ENCODE measurements at regions not wholly inside any gene's neighbourhood (a gene's known extent, or its start where the extent isn't known, plus 50 kb on each side); places are given as distances from the start of the nearest gene placed in this dataset.

DNA sequence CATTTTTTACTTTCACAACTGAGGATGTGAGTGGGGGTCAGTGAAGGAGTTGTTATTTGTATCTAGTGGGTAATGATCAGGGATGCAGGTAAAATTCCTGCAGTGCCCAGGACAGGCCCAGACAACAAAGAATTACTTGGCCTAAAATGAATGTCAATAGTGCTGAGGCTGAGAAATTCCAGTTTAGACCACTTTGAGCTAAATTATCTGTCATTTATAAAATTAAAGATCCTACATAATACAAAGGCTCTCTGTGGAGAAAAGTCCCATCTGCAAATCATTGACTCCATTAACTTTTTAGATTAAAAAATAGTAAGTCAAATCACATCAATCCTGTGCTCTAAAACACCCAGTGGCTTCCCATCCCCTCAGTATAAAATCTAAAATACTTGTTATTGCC is 130.7 kb upstream of the COL11A1 start:
- H3K4me3 ChIP-seq = no peak overlapping the region
- H3K36me3 ChIP-seq = no peaks in the 10 kb centered on the region
- no peaks in the 10 kb centered on the region for H3K27me3 ChIP-seq
- no peak for TF ChIP-seq POLR2A (IDR thresholded peaks at IDR 0.05)
- no peaks in the 10 kb centered on the region for H3K4me1 ChIP-seq
- intact Hi-C loops (cut with DNase I; ENCODE audit: low total_unique reads) = no loop called here
- no peak for DNase-seq
- no peaks in the 10 kb centered on the region for H3K9me3 ChIP-seq
- in situ Hi-C loops (cut with MboI; ENCODE audit: low pct_ligation_motif_present in 1 of 4, low pct_unique_long_range_greater_than_20kb in 1 of 4, low sequenced_read_pairs in 3 of 4) = no loop called here
- H3K27ac ChIP-seq = no peak overlapping the region

DNA sequence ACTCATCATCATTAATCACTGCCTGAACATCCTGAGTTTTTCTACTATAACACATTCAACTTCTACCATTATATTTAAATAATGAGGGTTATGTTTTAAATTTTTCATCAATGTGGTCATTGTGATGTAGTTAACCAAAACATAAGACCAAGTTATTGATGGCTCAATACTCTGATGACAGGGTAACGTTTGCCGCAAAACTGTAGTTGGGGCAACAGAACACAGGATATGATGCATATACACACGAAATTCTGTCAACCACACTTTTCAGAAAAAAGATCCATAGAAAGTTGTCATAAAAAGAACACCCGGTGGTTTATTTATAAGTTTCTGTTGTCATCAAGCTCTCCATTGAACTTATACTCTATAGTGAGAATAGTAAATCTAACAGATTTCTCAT is 121.7 kb upstream of the COL11A1 start:
- H3K27ac ChIP-seq = no peak overlapping the region
- TF ChIP-seq POLR2AphosphoS5 (IDR thresholded peaks at IDR 0.05) = no peak
- no peak for TF ChIP-seq EP300 (IDR thresholded peaks at IDR 0.05; ENCODE audit: low read depth)
- TF ChIP-seq, protein P1, sequence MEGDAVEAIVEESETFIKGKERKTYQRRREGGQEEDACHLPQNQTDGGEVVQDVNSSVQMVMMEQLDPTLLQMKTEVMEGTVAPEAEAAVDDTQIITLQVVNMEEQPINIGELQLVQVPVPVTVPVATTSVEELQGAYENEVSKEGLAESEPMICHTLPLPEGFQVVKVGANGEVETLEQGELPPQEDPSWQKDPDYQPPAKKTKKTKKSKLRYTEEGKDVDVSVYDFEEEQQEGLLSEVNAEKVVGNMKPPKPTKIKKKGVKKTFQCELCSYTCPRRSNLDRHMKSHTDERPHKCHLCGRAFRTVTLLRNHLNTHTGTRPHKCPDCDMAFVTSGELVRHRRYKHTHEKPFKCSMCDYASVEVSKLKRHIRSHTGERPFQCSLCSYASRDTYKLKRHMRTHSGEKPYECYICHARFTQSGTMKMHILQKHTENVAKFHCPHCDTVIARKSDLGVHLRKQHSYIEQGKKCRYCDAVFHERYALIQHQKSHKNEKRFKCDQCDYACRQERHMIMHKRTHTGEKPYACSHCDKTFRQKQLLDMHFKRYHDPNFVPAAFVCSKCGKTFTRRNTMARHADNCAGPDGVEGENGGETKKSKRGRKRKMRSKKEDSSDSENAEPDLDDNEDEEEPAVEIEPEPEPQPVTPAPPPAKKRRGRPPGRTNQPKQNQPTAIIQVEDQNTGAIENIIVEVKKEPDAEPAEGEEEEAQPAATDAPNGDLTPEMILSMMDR (IDR thresholded peaks at IDR 0.05) = no peak
- TF ChIP-seq POLR2A (IDR thresholded peaks at IDR 0.05) = no peak
- H3K4me3 ChIP-seq = no peak overlapping the region
- H3K9me3 ChIP-seq = no peaks in the 10 kb centered on the region
- H3K36me3 ChIP-seq = no peaks in the 10 kb centered on the region
- 72 to 74% methylated on average over 4 of the region's 4 CpGs for WGBS, 2 donors (ENCODE audit: low coverage in 1 of 2)
- H3K27me3 ChIP-seq = no peaks in the 10 kb centered on the region
- in situ Hi-C loops (cut with MboI; ENCODE audit: low pct_ligation_motif_present in 1 of 4, low pct_unique_long_range_greater_than_20kb in 1 of 4, low sequenced_read_pairs in 3 of 4) (no loop called here), intact Hi-C loops (cut with DNase I; ENCODE audit: low total_unique reads) (no loop called here)
- no peaks in the 10 kb centered on the region for H3K4me1 ChIP-seq
- DNase-seq = no peak

DNA sequence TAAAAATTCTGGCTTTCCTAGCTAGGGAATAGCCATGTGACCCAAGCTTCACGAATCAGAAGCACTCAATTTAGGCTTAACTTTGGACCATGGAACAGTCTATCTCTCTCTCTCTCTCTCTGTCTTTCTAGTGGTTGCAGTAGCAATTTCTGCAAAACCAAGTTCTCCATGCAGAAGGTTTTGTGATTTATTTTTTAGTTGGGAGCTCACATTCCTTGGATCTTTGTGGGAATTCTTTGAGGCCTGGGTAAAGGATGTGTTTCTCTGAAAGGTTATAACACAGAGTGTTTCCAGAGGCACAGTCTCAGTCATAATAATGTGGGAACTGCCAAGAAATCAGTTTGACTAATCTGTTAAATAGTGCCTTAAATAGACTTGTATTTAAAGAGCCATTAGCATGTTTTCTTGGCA is 112.3 kb upstream of the COL11A1 start:
- H3K27ac ChIP-seq = no peak overlapping the region
- in situ Hi-C loops (cut with MboI; ENCODE audit: low pct_ligation_motif_present in 1 of 4, low pct_unique_long_range_greater_than_20kb in 1 of 4, low sequenced_read_pairs in 3 of 4) = no loop called here
- no peak for DNase-seq
- no peak for TF ChIP-seq POLR2AphosphoS5 (IDR thresholded peaks at IDR 0.05)
- no peak for TF ChIP-seq POLR2A (IDR thresholded peaks at IDR 0.05)
- TF ChIP-seq, protein P1 (IDR thresholded peaks at IDR 0.05) = no peak
- no peak for TF ChIP-seq EP300 (IDR thresholded peaks at IDR 0.05; ENCODE audit: low read depth)
- intact Hi-C loops (cut with DNase I; ENCODE audit: low total_unique reads) = no loop called here
- H3K36me3 ChIP-seq = no peaks in the 10 kb centered on the region
- no peaks in the 10 kb centered on the region for H3K27me3 ChIP-seq
- no peak overlapping the region for H3K4me3 ChIP-seq
- H3K9me3 ChIP-seq = no peaks in the 10 kb centered on the region
- no peaks in the 10 kb centered on the region for H3K4me1 ChIP-seq
- WGBS, 2 donors (ENCODE audit: low coverage in 1 of 2) = 14 to 25% methylated on average over 1 of the region's 1 CpG

DNA sequence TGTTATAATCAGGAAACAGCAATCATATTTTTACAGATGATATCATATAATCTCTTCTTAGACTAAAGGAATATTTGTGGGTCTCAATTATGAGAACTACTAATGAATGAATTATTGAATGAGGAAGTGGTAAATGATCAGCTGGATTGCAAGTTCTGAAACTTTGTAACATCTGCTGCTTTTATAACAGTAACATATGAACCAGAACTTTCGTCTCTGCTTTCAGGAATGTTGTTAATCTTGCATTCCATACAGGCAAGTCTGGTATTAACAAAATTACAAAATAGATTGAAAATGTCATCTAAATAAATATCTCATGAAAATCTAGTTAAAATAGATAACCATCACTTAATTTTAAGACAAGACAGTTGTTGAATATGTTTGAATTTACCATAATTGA is 110.5 kb upstream of the COL11A1 start:
- no peaks in the 10 kb centered on the region for H3K36me3 ChIP-seq
- no peaks in the 10 kb centered on the region for H3K9me3 ChIP-seq
- intact Hi-C loops (cut with DNase I; ENCODE audit: low total_unique reads) = no loop called here
- H3K4me3 ChIP-seq = no peak overlapping the region
- in situ Hi-C loops (cut with MboI; ENCODE audit: low pct_ligation_motif_present in 1 of 4, low pct_unique_long_range_greater_than_20kb in 1 of 4, low sequenced_read_pairs in 3 of 4) = no loop called here
- H3K4me1 ChIP-seq = no peaks in the 10 kb centered on the region
- TF ChIP-seq POLR2AphosphoS5 (IDR thresholded peaks at IDR 0.05) (no peak), EP300 (IDR thresholded peaks at IDR 0.05; ENCODE audit: low read depth) (no peak), POLR2A (IDR thresholded peaks at IDR 0.05) (no peak)
- TF ChIP-seq, protein P1 (IDR thresholded peaks at IDR 0.05) = no peak
- no peak overlapping the region for H3K27ac ChIP-seq
- no peak for DNase-seq
- WGBS, 2 donors (ENCODE audit: low coverage in 1 of 2) = 32 to 50% methylated on average over 1 of the region's 1 CpG
- H3K27me3 ChIP-seq = no peaks in the 10 kb centered on the region

DNA sequence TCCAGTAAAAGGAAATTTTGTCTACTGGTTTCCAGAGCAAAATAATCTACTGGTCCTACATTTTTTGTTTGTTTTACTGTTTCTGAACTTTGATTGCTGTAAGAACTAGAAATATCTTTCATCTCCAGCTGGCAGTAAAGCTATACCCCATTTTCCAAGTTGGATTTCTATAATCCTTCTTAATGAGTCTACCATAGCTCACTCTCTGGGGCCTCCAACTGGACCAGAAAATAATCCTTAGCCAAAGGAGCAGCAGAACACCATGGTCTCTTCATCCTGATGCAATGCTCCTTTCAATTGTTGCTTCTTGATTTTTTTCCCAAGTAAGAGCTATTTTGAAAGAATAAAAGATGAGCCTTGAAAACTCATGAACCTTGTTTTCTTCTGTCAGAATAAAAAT is 110.0 kb upstream of the COL11A1 start:
- DNase-seq = no peak
- Histone ChIP-seq H3K4me3 (no peak overlapping the region), H3K9me3 (no peaks in the 10 kb centered on the region), H3K4me1 (no peaks in the 10 kb centered on the region), H3K27ac (no peak overlapping the region), H3K36me3 (no peaks in the 10 kb centered on the region), H3K27me3 (no peaks in the 10 kb centered on the region)
- in situ Hi-C loops (cut with MboI; ENCODE audit: low pct_ligation_motif_present in 1 of 4, low pct_unique_long_range_greater_than_20kb in 1 of 4, low sequenced_read_pairs in 3 of 4) (no loop called here), intact Hi-C loops (cut with DNase I; ENCODE audit: low total_unique reads) (no loop called here)
- no peak for TF ChIP-seq EP300 (IDR thresholded peaks at IDR 0.05; ENCODE audit: low read depth)
- no peak for TF ChIP-seq POLR2A (IDR thresholded peaks at IDR 0.05)
- TF ChIP-seq, protein P1 (IDR thresholded peaks at IDR 0.05) = no peak
- TF ChIP-seq POLR2AphosphoS5 (IDR thresholded peaks at IDR 0.05) = no peak

Measured in transverse colon (tissue), 4 donors.